WTC11 (cell line): ENCODE measurements at regions not wholly inside any gene's neighbourhood (a gene's known extent, or its start where the extent isn't known, plus 50 kb on each side); places are given as distances from the start of the nearest gene placed in this dataset.

ENCODE experiments used
- ATAC-seq: fragments of 200-7000 bp; cut with Tn5 transposase; 2 replicates; pipeline ENCODE4 v1.10.0; 2021; ENCODE audit warnings: mild to moderate bottlenecking, moderate library complexity
- CTCF ChIA-PET: fragments of 300-600 bp; sonication (Branson Sonifier 250); formaldehyde crosslinking; loops from one replicate; lab custom pipeline; 2021; ENCODE audit warnings: antibody characterized with exemption; lab: Charles Lee
- POLR2A ChIA-PET: fragments of 350-600 bp; sonication (Branson Sonifier 250); formaldehyde crosslinking; loops from one replicate; lab custom pipeline; 2021; ENCODE audit warnings: antibody characterized with exemption; lab: Charles Lee
- DNase-seq: peaks from one replicate; pipeline ENCODE4 v3.0.0; 2021; ENCODE audit warnings: low spot score
- H3K27ac Mint-ChIP-seq: 2 replicates; pipeline ENCODE4 v1.8.0; 2021; ENCODE audit warnings: mixed read lengths
- H3K27me3 Mint-ChIP-seq: 2 replicates; pipeline ENCODE4 v1.8.0; 2021; ENCODE audit warnings: low read depth, mild to moderate bottlenecking, moderate library complexity, mixed read lengths
- H3K36me3 Mint-ChIP-seq: 2 replicates; pipeline ENCODE4 v1.8.0; 2021; ENCODE audit warnings: mixed read lengths
- H3K4me1 Mint-ChIP-seq: 2 replicates; pipeline ENCODE4 v1.8.0; 2022; ENCODE audit warnings: mixed read lengths
- H3K4me3 Mint-ChIP-seq: 2 replicates; pipeline ENCODE4 v1.8.0; 2021; ENCODE audit warnings: mild to moderate bottlenecking, moderate library complexity, mixed read lengths
- H3K9me3 Mint-ChIP-seq: 2 replicates; pipeline ENCODE4 v1.8.0; 2021; ENCODE audit warnings: mixed read lengths
- CREM ChIP-seq: sonication (generic); formaldehyde crosslinking; IDR thresholded peaks from 2 replicates; pipeline ENCODE4 v1.8.1; 2022; ENCODE audit warnings: mild to moderate bottlenecking, missing genetic modification reagents, moderate library complexity
- ESRRA ChIP-seq: sonication (generic); formaldehyde crosslinking; IDR thresholded peaks from 2 replicates; pipeline ENCODE4 v1.8.1; 2022; ENCODE audit warnings: mild to moderate bottlenecking, missing genetic modification reagents, borderline replicate concordance
- MYBL2 ChIP-seq: sonication (generic); formaldehyde crosslinking; IDR thresholded peaks from 2 replicates; pipeline ENCODE4 v1.8.1; 2023; ENCODE audit warnings: mild to moderate bottlenecking, moderate library complexity, missing genetic modification reagents
- NR3C1 ChIP-seq: sonication (generic); formaldehyde crosslinking; conservative IDR thresholded peaks from 2 replicates; pipeline ENCODE4 v1.8.1; 2023; ENCODE audit warnings: low read depth, mild to moderate bottlenecking, missing genetic modification reagents
- SMAD3 ChIP-seq: sonication (generic); formaldehyde crosslinking; IDR thresholded peaks from 2 replicates; pipeline ENCODE4 v1.8.0; 2022; ENCODE audit warnings: missing genetic modification reagents, mild to moderate bottlenecking, borderline replicate concordance
- TCF7 ChIP-seq: sonication (generic); formaldehyde crosslinking; IDR thresholded peaks from 2 replicates; pipeline ENCODE4 v1.8.0; 2022; ENCODE audit warnings: mild to moderate bottlenecking, low read depth, missing genetic modification reagents, moderate library complexity
- TEAD1 ChIP-seq: sonication (generic); formaldehyde crosslinking; IDR thresholded peaks from 2 replicates; pipeline ENCODE4 v1.8.0; 2022; ENCODE audit warnings: mild to moderate bottlenecking, missing genetic modification reagents
- TEAD4 ChIP-seq: sonication (generic); formaldehyde crosslinking; IDR thresholded peaks from 2 replicates; pipeline ENCODE4 v1.8.0; 2022; ENCODE audit warnings: mild to moderate bottlenecking, missing genetic modification reagents
- ZNF121 ChIP-seq: sonication (generic); formaldehyde crosslinking; IDR thresholded peaks from 2 replicates; pipeline ENCODE4 v1.8.0; 2023; ENCODE audit warnings: missing genetic modification reagents
- ZNF138 ChIP-seq: sonication (generic); formaldehyde crosslinking; conservative IDR thresholded peaks from 2 replicates; pipeline ENCODE4 v1.8.1; 2022; ENCODE audit warnings: mild to moderate bottlenecking, moderate library complexity, missing genetic modification reagents
- ZNF219 ChIP-seq: sonication (generic); formaldehyde crosslinking; IDR thresholded peaks from 2 replicates; pipeline ENCODE4 v1.8.0; 2023; ENCODE audit warnings: missing genetic modification reagents, mild to moderate bottlenecking, borderline replicate concordance
- ZNF416 ChIP-seq: fragments of 250-450 bp; sonication (Bioruptor Pico); IDR thresholded peaks from 2 replicates; pipeline ENCODE4 v1.9.0; 2021; ENCODE audit warnings: mild to moderate bottlenecking, inconsistent platforms
- TF ChIP-seq, protein P1 (sequence below): fragments of 250-450 bp; sonication (Bioruptor Pico); conservative IDR thresholded peaks from 2 replicates; pipeline ENCODE4 v1.9.0; 2021; ENCODE audit warnings: mild to moderate bottlenecking
- TF ChIP-seq, protein P2 (sequence below): sonication (generic); formaldehyde crosslinking; IDR thresholded peaks from 2 replicates; pipeline ENCODE4 v1.8.1; 2023; ENCODE audit warnings: mild to moderate bottlenecking, missing genetic modification reagents, moderate library complexity
- TF ChIP-seq, protein P3 (sequence below): sonication (generic); formaldehyde crosslinking; IDR thresholded peaks from 2 replicates; pipeline ENCODE4 v1.8.1; 2023; ENCODE audit warnings: mild to moderate bottlenecking, missing genetic modification reagents
- TF ChIP-seq, protein P4 (sequence below): sonication (generic); formaldehyde crosslinking; IDR thresholded peaks from 2 replicates; pipeline ENCODE4 v1.8.0; 2022; ENCODE audit warnings: missing genetic modification reagents
- TF ChIP-seq, protein P5 (sequence below): sonication (generic); formaldehyde crosslinking; conservative IDR thresholded peaks from 2 replicates; pipeline ENCODE4 v1.8.1; 2023; ENCODE audit warnings: mild to moderate bottlenecking, low read depth, missing genetic modification reagents, moderate library complexity
- TF ChIP-seq, protein P6 (sequence below): sonication (generic); formaldehyde crosslinking; IDR thresholded peaks from 2 replicates; pipeline ENCODE4 v1.8.1; 2022; ENCODE audit warnings: low read depth, missing genetic modification reagents, borderline replicate concordance
- TF ChIP-seq, protein P7 (sequence below): sonication (generic); formaldehyde crosslinking; IDR thresholded peaks from 2 replicates; pipeline ENCODE4 v1.8.0; 2022; ENCODE audit warnings: mild to moderate bottlenecking, missing genetic modification reagents

DNA sequence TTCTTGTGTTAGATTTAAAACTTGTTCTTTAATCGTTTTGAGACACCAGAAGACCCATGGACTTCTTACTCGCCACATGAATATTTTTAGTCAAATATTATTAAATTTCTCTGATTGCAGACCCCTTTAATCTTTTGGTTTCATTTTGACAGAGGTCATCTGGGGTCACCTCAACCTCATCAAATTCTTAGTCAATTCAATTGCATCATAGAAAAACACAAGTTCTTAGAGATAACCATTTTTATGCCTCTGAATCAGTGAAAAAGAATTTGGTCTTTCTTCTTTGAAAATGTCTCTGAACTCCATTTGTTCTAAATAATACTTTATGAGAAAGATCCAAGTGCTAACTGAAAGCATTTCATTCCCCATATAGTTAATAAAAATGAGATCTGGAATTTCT, 55.2 kb upstream of the CBLN4 start:
- ChIA-PET CTCF (interaction anchor here (0.7 kb wide), 1 partner anchor 302 kb away, joined by 4 read pairs; no protein-coding TSS in a partner anchor), POLR2A (no interaction called here)
- ATAC-seq (no peak), DNase-seq (no peak)
- Mint-ChIP-seq H3K9me3 (peaks cover 89% of the 10 kb centered on the region), H3K36me3 (peaks cover 72% of the 10 kb centered on the region), H3K27me3 (peaks cover 10% of the 10 kb centered on the region), H3K27ac (no peak overlapping the region), H3K4me3 (no peak overlapping the region)
- TF ChIP-seq ZNF138 (CRISPR knock-in tag) (no peak), ZNF121 (CRISPR knock-in tag) (no peak), TCF7 (CRISPR knock-in tag) (no peak)
- TF ChIP-seq, protein P1, sequence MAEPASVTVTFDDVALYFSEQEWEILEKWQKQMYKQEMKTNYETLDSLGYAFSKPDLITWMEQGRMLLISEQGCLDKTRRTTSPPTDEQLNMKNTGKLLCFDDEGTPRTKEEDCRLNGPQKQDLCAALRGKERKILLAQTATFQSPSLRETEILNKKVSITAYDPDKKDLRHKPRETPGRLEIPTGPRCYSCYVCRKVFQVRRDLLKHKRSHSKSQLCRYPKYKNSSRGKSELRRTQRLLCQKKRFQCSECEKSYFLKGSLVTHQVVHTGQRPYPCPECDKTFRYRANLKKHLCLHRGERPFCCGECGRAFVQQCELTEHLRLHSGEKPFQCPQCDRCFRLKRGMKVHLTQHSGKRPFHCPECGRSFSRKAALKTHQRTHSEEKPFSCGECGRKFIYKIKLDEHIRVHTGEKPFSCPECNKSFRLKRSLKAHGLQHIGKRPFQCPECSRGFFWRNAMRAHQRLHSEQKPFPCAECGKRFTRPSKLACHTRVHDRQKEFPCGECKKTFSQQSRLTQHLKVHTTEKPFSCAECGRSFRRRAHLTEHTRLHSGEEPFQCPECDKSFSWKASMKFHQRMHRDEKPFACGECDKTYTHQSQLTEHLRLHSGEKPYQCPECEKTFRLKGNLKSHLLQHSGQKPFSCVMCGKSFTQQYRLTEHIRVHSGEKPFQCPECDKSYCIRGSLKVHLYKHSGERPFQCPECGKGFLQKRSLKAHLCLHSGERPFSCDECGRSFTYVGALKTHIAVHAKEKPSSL: no peak
- TF ChIP-seq, all 79 proteins: peak for 0
- H3K4me1 Mint-ChIP-seq: no peaks in the 10 kb centered on the region

DNA sequence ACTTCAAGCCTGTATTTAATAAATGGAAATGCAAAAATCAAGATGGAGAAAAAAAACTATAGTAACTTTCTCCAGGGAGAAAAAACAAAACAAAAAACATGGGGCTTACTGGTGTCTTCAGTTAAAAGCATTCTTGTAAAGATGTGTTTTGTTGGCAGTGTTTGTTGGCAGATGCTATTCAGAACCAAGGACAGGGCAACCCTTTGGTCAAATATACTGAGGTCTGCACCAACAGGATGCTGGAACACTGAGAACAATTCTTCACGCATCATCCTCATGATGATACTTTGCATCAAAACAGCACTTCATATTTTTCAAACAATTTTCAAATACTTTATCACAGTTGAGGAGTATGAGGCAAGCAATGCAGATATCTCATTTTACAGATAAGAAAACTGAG, 63.7 kb upstream of the CBLN4 start:
- TF ChIP-seq, protein P2, sequence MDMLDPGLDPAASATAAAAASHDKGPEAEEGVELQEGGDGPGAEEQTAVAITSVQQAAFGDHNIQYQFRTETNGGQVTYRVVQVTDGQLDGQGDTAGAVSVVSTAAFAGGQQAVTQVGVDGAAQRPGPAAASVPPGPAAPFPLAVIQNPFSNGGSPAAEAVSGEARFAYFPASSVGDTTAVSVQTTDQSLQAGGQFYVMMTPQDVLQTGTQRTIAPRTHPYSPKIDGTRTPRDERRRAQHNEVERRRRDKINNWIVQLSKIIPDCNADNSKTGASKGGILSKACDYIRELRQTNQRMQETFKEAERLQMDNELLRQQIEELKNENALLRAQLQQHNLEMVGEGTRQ (CRISPR knock-in tag): no peak
- TF ChIP-seq, protein P3, sequence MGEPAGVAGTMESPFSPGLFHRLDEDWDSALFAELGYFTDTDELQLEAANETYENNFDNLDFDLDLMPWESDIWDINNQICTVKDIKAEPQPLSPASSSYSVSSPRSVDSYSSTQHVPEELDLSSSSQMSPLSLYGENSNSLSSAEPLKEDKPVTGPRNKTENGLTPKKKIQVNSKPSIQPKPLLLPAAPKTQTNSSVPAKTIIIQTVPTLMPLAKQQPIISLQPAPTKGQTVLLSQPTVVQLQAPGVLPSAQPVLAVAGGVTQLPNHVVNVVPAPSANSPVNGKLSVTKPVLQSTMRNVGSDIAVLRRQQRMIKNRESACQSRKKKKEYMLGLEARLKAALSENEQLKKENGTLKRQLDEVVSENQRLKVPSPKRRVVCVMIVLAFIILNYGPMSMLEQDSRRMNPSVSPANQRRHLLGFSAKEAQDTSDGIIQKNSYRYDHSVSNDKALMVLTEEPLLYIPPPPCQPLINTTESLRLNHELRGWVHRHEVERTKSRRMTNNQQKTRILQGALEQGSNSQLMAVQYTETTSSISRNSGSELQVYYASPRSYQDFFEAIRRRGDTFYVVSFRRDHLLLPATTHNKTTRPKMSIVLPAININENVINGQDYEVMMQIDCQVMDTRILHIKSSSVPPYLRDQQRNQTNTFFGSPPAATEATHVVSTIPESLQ (CRISPR knock-in tag): no peak
- TF ChIP-seq MYBL2 (no peak), ESRRA (CRISPR knock-in tag) (no peak), TEAD4 (CRISPR knock-in tag) (no peak), ZNF219 (no peak), CREM (CRISPR knock-in tag) (no peak)
- Mint-ChIP-seq H3K4me3 (no peak overlapping the region), H3K9me3 (peaks cover 82% of the 10 kb centered on the region), H3K27me3 (peaks cover 8% of the 10 kb centered on the region), H3K4me1 (no peaks in the 10 kb centered on the region), H3K27ac (no peak overlapping the region), H3K36me3 (peaks cover 70% of the 10 kb centered on the region)
- ChIA-PET CTCF (no interaction called here), POLR2A (no interaction called here)
- DNase-seq (no peak), ATAC-seq (no peak)

DNA sequence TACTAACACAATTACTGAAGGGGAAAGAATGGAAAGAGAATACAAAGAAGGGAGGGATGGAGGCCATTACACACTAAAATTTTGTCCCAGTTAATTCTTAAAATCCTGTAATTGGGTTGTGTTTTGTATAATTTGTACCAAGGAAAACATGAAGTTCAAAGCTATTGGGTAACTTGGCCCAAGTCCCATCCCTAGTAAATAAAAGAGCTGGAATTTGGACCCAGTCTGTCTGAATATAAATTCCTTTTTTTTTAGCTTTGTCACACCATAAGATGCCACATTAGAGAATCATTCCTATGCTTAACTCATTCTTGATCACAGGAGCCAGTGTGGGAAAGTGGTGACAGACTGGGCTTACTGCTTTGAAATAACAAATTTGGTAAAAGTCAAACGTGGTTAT, 66.8 kb upstream of the CBLN4 start:
- CTCF ChIA-PET: no interaction called here
- DNase-seq (no peak), ATAC-seq (no peak)
- no peak overlapping the region for H3K4me3 Mint-ChIP-seq
- peaks cover 89% of the 10 kb centered on the region for H3K9me3 Mint-ChIP-seq
- POLR2A ChIA-PET: no interaction called here
- H3K27ac Mint-ChIP-seq: no peak overlapping the region
- H3K4me1 Mint-ChIP-seq: no peaks in the 10 kb centered on the region
- H3K27me3 Mint-ChIP-seq: peaks cover 7% of the 10 kb centered on the region
- H3K36me3 Mint-ChIP-seq: peaks cover 75% of the 10 kb centered on the region
- TF ChIP-seq, protein P4, sequence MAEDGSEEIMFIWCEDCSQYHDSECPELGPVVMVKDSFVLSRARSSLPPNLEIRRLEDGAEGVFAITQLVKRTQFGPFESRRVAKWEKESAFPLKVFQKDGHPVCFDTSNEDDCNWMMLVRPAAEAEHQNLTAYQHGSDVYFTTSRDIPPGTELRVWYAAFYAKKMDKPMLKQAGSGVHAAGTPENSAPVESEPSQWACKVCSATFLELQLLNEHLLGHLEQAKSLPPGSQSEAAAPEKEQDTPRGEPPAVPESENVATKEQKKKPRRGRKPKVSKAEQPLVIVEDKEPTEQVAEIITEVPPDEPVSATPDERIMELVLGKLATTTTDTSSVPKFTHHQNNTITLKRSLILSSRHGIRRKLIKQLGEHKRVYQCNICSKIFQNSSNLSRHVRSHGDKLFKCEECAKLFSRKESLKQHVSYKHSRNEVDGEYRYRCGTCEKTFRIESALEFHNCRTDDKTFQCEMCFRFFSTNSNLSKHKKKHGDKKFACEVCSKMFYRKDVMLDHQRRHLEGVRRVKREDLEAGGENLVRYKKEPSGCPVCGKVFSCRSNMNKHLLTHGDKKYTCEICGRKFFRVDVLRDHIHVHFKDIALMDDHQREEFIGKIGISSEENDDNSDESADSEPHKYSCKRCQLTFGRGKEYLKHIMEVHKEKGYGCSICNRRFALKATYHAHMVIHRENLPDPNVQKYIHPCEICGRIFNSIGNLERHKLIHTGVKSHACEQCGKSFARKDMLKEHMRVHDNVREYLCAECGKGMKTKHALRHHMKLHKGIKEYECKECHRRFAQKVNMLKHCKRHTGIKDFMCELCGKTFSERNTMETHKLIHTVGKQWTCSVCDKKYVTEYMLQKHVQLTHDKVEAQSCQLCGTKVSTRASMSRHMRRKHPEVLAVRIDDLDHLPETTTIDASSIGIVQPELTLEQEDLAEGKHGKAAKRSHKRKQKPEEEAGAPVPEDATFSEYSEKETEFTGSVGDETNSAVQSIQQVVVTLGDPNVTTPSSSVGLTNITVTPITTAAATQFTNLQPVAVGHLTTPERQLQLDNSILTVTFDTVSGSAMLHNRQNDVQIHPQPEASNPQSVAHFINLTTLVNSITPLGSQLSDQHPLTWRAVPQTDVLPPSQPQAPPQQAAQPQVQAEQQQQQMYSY (CRISPR knock-in tag): no peak
- TF ChIP-seq, protein P5, sequence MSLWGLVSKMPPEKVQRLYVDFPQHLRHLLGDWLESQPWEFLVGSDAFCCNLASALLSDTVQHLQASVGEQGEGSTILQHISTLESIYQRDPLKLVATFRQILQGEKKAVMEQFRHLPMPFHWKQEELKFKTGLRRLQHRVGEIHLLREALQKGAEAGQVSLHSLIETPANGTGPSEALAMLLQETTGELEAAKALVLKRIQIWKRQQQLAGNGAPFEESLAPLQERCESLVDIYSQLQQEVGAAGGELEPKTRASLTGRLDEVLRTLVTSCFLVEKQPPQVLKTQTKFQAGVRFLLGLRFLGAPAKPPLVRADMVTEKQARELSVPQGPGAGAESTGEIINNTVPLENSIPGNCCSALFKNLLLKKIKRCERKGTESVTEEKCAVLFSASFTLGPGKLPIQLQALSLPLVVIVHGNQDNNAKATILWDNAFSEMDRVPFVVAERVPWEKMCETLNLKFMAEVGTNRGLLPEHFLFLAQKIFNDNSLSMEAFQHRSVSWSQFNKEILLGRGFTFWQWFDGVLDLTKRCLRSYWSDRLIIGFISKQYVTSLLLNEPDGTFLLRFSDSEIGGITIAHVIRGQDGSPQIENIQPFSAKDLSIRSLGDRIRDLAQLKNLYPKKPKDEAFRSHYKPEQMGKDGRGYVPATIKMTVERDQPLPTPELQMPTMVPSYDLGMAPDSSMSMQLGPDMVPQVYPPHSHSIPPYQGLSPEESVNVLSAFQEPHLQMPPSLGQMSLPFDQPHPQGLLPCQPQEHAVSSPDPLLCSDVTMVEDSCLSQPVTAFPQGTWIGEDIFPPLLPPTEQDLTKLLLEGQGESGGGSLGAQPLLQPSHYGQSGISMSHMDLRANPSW: no peak
- no peak for TF ChIP-seq TEAD1 (CRISPR knock-in tag)
- TF ChIP-seq, protein P6, sequence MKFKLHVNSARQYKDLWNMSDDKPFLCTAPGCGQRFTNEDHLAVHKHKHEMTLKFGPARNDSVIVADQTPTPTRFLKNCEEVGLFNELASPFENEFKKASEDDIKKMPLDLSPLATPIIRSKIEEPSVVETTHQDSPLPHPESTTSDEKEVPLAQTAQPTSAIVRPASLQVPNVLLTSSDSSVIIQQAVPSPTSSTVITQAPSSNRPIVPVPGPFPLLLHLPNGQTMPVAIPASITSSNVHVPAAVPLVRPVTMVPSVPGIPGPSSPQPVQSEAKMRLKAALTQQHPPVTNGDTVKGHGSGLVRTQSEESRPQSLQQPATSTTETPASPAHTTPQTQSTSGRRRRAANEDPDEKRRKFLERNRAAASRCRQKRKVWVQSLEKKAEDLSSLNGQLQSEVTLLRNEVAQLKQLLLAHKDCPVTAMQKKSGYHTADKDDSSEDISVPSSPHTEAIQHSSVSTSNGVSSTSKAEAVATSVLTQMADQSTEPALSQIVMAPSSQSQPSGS (CRISPR knock-in tag): no peak
- TF ChIP-seq SMAD3 (CRISPR knock-in tag): no peak
- TF ChIP-seq, protein P7, sequence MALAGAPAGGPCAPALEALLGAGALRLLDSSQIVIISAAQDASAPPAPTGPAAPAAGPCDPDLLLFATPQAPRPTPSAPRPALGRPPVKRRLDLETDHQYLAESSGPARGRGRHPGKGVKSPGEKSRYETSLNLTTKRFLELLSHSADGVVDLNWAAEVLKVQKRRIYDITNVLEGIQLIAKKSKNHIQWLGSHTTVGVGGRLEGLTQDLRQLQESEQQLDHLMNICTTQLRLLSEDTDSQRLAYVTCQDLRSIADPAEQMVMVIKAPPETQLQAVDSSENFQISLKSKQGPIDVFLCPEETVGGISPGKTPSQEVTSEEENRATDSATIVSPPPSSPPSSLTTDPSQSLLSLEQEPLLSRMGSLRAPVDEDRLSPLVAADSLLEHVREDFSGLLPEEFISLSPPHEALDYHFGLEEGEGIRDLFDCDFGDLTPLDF (CRISPR knock-in tag): no peak
- no peak for TF ChIP-seq NR3C1 (CRISPR knock-in tag)
- no peak for TF ChIP-seq ZNF416 (CRISPR knock-in tag)
